NCI-H1092 treated with DMSO at 0.1 percent for 48 hours (cell line): ENCODE measurements at regions not wholly inside any gene's neighbourhood (a gene's known extent, or its start where the extent isn't known, plus 50 kb on each side); places are given as distances from the start of the nearest gene placed in this dataset.

ENCODE experiments used
- DNase-seq: peaks from one replicate; lab custom pipeline; 2025; lab: John Stamatoyannopoulos, UW

DNA sequence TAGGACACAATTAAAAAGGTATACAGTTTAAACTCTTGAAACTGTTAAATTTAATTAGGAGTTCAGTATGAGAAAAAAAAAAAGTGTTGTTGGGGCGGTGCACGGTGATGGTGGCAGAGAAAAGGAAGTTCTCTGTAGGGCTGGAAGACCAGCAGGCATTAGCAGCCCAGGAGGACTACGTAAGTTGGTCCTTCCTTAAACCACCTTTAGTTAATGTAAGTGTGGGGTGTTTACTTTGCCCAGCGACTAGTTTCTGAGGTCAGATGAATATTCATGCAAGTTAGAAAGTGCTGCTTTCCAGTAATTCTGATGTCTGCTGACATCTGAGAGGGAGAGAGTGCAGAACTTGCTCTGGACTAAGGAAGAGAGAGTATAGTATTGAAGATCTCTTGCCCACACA, 54.9 kb downstream of the NKX2-1 start:
- no peak for DNase-seq

DNA sequence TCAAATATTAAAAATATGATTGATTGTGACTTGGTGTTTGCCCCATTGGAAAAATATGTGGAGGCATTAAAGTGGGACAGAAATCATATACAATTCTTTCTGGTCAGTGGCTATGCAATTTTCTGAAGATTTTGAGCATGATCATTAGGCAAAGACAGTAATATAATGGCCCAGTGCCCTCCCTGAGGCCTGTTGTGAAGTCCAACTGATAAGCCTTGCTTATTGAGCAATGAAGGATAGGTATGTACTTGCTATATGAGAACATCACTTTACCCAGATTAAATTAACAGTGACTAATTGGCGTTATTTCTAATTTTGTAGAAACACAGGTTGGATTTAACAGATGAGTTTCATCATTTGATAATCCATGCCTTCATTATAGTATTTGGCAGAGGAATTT, 57.1 kb downstream of the NKX2-1 start:
- no peak for DNase-seq

DNA sequence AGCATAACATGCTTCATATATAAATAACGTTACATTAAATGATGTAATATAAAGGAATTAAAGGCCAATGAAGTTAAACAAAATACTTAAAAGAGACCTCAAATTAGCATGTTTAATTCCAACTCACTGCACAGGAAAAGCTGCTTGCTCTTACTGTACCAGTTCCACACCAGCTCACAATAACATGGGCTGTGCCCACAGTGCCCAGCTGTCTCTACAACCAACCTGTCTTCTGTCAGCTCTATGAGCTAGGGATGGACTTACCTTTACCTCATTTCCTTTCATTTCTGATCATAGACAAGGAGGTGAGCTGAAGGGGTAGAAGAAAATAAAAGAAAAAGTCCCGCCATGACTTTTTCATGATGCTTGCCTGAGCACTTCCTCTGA, 64.8 kb downstream of the NKX2-1 start:
- DNase-seq: no peak

DNA sequence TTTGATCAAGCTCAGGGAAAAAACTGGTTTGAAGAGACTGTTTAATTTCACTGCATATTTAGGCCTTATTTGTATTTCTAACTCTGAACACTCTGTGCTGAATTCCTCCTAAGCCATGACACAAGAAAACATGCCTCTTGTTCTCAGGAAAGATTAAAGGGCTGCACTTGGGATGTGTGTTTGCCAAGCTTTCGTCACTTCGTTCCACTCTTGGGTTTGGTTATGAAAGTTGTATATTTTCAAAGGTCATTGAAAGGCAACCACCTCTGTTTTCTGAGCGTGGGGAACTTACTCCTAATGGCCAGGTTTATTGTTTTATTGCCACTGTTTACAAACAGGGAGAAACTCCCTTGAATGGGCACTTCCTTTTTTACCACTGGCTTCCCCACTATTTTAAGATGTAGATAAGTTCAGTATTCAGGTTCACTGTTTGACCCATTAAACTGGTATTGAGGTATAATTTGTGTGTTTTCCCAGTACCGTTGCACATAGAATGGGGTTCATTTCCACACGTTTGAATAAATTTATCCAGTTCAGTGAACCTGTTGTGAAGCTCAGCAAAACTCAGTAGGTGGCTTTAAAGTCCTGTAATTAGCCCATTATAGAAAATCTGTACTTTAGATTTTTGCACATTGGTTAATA, 65.3 kb downstream of the NKX2-1 start:
- DNase-seq: no peak

DNA sequence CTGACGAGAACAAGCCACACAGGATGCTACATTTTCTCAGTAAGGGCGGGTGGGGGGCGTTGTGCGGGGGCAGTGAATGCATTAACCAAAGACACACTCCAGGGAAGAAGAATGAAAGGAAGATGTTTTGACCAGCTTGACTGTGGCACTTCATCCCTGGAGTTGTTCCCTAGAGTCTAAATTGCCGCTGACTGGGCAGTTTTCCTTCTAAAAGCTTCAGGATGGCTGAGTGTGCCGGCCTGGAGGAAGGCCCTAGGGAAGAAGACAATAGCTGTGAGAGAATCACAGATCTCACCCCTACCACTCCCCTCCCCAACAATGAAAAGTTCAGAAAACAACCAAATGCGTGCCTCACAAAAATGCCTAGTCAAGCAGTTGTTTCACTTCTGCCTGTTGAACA, 67.2 kb downstream of the NKX2-1 start:
- no peak for DNase-seq

DNA sequence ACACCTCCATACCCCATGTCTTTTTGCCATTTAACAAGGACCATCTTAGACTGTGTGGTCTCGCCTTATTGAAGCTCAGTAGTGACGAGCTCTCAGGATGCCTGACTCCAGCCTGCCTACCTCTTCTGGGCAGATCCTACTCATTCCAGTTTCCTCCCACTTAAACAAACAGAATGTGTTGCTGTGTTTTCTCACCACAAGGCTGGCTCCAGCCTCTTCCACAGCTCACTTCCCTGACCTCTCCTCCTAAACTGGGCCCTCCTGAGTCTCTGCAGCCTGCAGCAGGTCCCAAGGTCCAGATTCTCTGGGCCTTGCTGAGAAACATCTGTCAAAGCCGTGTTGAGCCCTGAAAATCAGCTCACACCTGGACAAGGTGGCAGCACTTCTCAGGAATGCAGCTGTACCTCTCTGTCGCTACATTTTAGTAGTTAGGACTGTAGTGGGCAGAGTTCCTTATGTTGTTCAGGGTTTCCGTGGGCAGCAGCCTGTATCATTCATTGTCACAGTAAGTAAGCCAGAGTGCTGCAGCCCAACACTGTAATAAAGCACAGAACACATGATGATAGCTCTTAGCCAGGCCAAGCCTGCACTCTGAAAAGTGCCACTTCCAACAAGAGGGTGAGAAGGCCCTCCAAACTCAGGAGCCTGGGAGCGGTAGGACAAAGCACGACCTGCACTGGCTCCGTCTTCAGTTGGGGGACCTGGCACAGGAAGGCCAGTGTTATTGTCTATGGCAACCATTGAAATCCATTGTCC, 68.5 kb downstream of the NKX2-1 start:
- no peak for DNase-seq

DNA sequence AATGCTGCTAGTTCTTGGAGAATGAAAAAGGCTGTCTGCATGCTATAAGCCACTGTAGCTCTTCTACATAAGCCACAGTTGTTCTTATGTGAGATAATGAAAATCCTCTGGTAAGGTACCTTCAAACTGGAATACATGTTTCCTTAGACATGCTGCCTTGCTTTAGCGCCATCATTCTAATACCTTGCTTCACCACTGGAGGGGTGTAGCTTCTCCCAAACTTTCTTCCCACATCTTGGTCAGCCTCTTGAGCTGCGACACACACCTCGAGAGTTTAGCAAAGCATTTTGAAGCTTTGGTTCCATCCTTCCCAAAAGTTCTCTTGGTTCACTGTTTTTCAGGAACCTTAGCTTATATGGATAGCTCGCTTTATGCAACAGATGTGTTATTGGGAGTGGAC, 69.5 kb downstream of the NKX2-1 start:
- no peak for DNase-seq

DNA sequence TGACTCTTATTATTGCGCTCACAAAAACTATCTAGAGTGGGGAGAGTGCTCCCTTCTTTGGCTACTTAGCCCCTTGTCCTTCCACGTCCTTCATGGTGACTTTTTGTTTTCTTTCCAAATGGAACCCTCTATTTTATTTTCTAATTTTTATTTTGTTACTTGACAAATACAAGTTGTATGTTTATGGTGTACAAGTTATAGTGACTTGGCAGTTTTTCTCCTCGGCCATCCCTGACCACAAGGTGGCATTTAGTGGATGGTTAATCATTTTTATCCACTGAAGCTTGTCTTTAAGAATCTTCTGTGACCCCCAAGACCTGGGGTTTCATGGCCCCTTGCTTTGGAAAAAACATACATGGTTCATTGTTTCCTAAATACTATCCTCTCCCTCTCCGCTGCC, 70.1 kb downstream of the NKX2-1 start:
- DNase-seq: no peak

DNA sequence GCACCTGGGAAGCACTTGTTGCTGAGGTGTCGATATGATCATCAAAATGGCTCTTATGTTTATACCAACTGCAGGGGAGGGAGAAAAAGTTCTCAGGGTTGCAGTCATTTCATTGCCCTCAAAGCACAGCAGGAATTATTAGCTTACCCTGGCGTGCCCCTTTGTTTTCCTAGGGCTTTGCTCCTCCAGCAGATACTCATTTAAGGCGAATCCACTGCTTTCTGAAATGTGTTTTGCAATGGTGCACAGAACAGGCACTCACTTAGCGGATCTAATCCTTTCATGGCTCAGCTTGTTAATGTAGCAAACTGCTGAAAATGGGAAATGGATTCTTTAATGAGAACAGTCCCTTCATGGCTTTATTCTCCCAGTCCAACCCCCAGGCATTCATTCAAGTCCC, 76.7 kb downstream of the NKX2-1 start:
- peak; percentile 50 for DNase-seq

DNA sequence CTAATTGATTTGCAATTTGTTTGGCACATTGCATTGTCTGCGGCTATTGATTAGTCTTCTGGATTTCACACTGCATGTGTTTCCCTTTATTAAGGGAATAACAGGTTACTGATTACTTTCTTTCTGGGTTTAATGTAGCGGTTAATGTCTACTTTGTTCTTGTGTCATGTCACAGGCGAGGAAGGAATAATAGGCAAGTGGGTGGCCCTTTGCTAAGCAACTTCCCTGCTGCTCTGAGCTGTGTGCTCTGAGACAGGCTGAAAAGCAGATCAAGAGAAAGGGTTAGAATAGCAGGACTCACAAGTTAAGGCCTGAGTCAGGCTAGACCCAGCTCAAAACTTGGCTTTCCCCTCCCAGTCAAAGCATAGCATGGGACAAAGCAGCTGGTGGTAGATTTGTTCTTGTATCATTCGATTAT, 77.2 kb downstream of the NKX2-1 start:
- DNase-seq: no peak

DNA sequence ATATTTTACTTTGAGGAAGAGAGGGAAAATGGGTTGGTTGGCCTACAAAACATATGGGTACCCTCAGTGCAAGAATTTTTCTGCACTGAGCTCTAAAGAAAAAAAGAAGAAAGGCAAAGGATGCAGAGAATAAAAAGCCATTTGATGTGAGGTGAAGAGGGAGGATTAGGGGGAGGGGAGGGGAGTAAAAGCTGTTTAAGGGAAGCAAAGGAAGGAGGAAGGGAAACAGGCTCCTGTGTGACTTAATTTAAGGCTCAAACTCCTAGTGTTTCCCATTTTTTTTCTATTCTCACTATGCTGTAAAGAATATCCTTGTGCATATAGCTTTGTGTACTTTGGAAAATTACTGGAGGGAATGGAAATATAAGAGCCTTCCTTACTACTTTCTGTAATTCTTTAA, 78.7 kb downstream of the NKX2-1 start:
- no peak for DNase-seq

DNA sequence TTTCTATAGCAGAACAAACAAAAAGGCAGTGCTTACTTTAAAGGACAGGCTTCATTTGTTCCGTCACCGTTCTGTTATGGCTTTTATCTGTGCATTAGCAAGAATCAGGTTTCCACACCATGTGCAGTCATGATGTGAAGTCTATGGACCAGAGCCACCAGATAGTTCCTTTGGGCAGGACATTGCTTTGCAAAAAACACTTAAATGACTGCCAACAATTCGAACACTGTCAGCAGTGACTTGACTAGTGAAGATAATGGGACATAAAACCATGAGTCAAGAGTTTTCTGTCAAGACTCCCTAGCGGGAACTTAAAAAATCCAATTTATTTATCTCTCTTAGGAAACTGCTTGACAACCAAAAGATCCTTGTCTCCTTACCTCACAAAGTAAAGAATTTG, 80.3 kb downstream of the NKX2-1 start:
- peak; percentile 78 for DNase-seq

DNA sequence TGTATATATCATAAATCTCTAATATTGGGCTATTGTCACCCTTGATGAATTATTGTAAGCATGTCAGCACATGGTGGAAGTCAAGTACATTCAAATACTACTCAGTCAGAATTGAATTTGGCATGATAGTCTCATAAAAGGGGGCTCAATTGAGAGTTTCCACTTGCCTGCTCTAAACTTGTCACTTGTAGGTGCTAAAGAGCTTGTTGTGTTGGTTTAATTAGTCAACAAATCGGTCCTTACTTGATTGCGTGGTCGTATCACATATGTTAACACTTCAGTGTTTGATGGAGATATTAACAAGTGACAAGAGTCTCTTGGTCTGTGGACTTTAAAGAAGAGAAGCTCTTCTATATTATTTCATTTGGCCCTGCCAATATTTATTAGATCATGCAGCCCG, 81.1 kb downstream of the NKX2-1 start:
- peak; percentile 82 for DNase-seq

DNA sequence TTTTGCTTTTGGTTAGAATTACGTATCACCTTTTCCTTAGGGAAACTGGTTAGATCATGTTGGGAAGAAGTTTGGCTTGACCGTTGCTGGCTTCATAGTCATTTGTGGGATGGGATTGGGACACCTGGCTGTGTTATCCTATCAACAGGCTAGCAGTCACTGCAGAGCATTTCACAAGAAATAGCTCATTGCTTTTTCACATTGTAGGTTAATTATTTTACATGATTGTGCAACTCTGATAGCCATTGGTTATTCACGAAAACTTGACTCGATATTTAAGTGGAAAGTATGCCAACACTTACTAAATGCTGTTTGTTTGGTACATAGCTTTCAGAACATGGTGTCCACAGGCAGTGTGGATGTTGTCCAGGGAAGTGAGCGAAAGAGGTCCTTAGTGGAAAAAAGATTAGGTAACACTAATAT, 89.4 kb downstream of the NKX2-1 start:
- DNase-seq: no peak

DNA sequence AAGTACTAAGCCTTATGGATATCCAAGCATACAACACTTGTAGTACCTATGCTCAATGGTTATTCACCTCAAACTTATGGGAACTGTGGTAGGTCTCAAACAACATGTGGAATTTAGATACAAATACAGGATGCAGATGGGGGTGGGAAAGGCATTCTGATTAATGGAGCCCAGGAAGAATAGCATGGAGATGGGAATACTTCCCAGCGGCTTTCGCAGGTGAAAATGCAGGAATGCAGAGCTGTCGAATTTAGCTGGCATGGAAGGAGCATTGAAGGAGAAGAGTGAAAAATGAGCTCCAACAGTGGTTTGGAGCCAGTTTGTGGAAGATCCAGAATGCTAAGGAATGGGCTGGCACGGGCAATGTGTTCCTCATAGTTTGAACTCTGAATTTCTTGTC, 89.9 kb downstream of the NKX2-1 start:
- DNase-seq: no peak

DNA sequence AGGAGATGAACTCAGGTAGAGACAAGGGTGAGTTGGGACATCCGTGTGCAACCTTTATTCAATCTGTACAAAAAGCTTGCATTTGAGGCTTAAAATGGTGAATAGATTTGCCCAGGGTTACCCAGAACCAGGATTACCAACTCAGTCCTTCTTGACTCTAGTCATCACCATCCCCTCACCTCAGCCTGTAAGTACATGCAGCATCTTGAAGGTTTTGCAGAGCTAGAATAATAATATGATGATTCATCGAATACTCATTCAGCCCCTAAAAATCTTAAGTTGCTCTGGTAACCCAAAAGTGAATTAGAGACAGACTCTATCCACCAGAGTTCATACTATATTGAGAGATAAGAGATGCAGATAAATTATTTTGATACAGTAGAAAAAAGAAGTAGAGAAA, 90.3 kb downstream of the NKX2-1 start:
- no peak for DNase-seq

DNA sequence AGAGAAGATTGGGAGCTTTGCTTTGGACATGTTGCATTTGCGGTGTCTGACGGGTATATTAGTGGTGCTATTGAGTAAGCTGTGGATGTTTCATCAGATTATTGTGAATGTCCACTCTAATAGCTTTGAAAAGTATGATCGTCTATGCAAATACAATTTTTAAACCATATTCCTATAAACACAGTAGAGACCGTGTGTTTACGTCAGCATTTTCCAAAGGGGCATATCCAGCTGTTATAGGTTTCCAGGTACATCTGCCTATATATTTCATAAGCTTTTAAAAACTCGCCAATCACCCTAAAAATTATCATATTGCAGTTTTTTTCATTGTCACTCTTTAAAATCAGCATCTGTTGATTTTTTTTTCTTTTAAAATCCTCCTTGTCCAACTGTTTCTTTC, 91.7 kb downstream of the NKX2-1 start:
- no peak for DNase-seq

DNA sequence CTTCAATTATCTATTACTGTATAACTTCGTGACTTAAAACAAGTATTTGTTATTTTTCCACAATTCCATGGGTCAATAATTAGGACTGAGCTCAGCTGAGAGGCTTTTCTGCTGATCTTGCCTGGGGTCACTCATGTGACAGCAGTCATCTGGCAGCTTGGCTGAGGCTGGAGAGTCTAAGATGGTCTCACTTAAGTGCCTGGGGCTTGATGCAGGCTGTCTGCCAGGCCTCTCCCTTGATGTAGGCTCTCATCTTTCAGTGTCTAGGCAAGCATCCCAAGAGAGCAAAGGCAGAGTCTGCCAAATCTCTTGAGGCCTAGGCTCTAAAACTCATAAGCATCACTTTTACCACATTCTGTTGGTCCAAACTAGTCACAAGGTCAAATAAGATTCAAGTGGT, 93.2 kb downstream of the NKX2-1 start:
- peak; percentile 85 for DNase-seq

DNA sequence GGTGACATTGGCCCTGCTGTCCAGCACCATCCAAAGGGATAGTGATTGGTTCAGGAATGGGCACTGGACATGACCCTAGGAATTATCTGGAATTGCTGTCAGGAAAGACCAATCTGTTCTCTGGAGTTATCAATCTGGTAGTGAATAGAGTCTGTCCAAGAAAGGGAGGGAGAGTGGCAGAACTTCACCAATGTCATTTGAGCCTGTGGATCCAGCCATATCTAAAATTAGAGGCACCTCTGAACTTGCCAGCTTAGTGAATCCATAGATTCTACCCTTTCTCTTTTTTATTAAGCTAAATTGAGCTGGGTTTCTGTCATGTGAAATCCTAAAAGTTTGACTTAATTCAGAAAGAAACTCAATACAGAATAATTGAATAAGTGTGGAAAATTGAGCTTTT, 93.9 kb downstream of the NKX2-1 start:
- no peak for DNase-seq

DNA sequence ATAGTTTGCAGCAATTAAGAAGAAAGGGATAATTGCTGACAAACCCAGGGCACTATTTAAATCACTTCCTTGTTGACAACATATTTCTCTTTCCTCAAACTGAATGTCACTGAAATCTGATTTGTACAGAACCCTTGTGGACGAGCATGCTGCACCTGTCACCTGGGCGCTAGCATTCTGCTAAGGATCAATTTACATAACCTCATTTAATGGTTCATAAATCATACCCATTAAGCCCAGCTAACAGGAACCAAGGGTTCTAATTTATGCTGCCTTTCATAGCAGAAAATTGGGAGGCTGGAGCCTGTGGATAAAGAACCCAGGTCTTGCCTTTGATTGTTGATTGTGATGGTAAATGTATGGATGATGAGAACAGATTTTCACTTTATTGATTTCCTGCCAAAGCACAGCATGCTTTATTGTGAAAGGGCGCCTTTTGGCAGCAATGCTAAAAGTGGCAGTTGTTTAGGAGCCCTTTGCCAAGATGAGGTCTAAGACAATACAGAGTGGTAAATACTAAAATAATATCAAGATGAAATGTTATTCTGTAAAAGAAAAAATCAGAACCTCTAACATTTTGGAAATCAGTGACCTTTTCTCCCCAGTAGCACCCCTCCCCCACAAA, 95.4 kb downstream of the NKX2-1 start:
- DNase-seq: peak; percentile 99

DNA sequence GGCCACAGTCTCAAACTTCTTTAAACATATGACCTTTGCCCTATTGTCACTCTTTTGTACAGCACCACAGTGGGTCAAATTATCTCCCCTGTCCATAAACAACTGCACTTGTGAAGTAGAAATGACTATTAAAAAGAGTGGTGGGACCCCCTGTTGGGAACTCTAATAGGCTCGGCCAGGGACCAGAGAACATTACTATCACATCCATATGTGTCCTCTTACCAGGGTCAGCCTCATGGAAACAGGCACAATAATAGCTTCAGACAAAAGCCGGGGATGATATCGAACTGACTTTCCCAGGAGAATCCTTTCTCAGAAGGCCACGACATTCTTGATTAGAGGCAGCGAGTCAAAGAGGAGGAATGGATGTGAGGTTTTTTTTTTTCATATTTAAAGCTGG, 96.6 kb downstream of the NKX2-1 start:
- DNase-seq: peak; percentile 78

DNA sequence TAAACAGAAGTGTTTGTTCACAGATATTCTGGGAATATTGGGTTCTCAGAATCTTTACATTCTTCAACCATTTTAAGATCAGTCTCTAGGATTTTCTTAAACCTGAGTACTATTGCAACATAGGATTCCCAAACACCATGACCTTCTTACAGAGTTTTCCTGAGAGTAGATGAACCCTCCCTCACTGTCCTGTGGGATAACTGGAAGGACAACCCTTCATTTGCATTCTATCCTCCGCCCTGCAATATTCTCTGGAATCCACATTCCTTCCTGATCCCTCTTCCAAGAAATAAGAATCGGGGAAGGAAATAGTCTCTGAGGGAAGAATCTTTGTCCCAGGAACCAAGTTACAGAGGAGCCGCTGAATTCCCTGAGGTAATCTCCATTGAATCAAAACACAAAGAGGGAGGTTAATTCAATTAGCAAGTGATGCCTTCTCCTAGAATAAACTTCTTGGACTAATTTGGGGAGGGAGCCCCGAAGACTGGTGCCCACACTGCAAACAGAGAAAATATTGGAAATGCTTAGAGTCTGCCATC, 99.8 kb upstream of the MBIP start:
- no peak for DNase-seq

DNA sequence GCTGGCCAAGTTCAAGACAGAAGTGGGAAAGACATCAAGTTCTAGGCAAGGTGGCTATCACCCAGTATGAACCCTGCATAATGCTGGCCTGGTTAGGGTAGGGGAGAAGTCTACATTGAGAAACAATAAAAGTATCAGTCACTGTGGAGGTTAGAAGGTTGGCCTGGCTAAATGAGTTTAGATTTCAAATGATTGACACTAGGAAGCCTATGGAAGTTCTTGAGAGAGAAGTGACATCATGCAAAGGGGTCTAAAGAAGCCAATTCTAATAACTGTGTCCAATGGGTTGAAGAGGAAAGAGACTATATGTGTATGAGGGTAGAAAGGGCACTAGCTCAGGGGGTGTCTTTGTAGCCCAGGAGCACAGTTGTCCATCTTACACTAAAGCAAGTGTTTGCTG, 98.5 kb upstream of the MBIP start:
- DNase-seq: no peak
